AG09319 (cell line): ENCODE measurements at regions not wholly inside any gene's neighbourhood (a gene's known extent, or its start where the extent isn't known, plus 50 kb on each side); places are given as distances from the start of the nearest gene placed in this dataset.

ENCODE experiments used
- DNase-seq: peaks from one replicate; pipeline ENCODE4 v3.0.0-alpha.2; 2010; ENCODE audit warnings: low read depth; ENCODE audit errors: extremely low read depth
- CTCF ChIP-seq: IDR thresholded peaks from 2 replicates; pipeline ENCODE4 v1.5.1; 2011; ENCODE audit warnings: low read depth, mild to moderate bottlenecking, inconsistent platforms, low read length, moderate library complexity

GRCh38 chr15:62445244-62445643 lies 280.2 kb upstream of the C2CD4B start:
- TF ChIP-seq CTCF: no peak
- no peak for DNase-seq

- TF ChIP-seq CTCF: no peak
- DNase-seq: no peak
Observed at GRCh38 chr15:62446984-62447383, 281.9 kb upstream of the C2CD4B start.

DNA sequence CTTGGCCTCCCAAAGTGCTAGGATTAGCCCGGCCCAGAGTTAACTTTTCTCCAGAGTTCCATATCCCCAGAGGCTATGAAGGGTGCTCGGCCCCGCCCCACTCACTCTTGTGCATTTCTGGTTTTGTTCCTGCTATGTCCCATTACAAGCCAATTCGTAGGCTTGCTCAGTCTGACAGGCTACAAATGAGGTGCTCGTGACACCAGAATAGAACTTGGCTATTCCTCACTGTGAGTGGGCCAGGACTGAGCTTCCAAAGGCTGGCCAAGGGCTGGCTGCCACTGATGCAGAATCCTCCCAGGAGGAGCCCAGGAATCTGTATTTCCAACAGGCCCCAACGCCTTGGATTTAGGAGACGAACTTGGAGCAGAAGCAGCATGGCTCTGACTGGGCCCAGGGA lies 282.7 kb upstream of the C2CD4B start:
- TF ChIP-seq CTCF: no peak
- DNase-seq: no peak

GRCh38 chr15:62449638-62450037 lies 284.6 kb upstream of the C2CD4B start:
- no peak for DNase-seq
- TF ChIP-seq CTCF: no peak

GRCh38 chr15:62450061-62450460 lies 285.0 kb upstream of the C2CD4B start:
- no peak for TF ChIP-seq CTCF
- no peak for DNase-seq

DNA sequence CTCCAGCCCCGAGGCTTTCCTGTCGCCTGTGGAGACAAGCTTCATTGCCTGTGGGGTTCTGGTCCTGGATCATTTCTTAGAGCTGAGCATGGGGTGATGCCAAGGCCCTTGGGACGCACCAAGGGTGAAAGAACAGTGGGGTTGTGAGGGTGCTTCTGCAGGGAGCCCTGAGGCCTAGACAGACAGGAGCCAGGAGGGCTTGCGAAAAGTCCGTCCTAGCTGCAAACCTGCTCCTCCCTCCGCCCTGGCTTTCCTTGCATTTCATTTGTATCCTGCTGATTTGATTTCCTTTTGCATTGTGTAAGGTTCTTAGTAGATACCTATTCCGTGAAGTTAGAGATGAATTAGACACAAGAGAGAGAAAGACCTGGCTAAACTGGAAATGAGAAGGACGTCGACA lies 286.9 kb upstream of the C2CD4B start:
- no peak for DNase-seq
- no peak for TF ChIP-seq CTCF

DNA sequence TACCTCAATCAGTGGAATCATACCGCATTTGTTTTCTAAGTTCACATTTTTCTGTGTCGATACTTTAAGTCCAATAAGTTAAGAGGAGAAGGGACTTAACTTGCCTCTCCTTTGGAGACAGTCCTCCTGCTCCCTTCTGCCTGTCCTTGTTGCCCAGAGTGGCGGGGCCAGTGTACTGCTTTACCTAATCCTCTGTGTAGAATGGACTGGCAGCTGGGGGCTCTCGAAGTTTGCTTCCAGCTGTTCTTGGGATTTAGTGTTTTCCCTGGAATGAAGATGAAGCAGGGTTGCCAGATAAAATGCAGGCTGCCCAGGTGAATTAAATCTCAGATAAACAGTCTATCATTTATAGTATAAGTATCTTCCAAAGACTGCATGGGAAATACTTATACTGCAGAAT lies 287.6 kb upstream of the C2CD4B start:
- DNase-seq: no peak
- no peak for TF ChIP-seq CTCF
